CD4-positive, alpha-beta T cell treated with Interleukin-2 at 100 ng/mL for 4 hours (primary cell): ENCODE measurements at regions not wholly inside any gene's neighbourhood (a gene's known extent, or its start where the extent isn't known, plus 50 kb on each side); places are given as distances from the start of the nearest gene placed in this dataset.

ENCODE experiments used
- DNase-seq: peaks from one replicate; pipeline ENCODE4 v3.0.0-alpha.2; 2020; ENCODE audit warnings: low spot score

DNA sequence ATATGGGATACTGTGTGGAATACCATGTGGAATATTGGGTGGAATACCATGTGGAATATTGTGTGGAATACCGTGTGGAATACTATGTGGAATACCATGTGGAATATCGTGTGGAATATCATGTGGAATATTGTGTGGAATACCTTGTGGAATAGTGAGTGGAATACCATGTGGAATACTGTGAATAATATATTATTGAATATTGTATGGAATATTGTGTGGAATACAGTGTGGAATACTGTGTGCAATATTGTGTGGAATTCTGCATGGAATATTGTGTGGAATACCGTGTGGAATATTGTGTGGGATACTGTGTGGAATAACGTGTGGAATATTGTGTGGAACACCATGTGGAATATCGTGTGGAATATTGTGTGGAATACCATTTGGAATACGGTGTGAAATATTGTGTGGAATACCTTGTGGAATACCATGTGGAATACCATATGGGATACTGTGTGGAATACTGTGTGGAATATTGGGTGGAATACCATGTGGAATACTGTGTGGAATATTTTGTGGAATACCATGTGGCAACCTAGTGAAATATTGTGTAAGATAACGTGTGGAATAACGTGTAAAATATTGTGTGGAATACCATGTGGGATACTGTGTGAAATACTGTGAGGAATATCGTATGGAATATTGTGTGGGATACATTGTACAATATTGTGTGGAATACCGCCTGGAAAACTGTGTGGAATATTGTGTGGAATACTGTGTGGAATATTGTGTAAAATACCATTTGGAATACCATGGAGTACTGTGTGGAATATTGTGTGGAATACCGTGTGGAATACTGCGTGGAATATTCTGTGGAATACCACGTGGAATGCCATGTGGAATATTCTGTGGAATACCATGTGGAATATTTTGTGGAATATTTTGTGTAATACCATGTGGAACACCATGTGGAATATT lies 133.9 kb upstream of the CHST15 start:
- DNase-seq = no peak

DNA sequence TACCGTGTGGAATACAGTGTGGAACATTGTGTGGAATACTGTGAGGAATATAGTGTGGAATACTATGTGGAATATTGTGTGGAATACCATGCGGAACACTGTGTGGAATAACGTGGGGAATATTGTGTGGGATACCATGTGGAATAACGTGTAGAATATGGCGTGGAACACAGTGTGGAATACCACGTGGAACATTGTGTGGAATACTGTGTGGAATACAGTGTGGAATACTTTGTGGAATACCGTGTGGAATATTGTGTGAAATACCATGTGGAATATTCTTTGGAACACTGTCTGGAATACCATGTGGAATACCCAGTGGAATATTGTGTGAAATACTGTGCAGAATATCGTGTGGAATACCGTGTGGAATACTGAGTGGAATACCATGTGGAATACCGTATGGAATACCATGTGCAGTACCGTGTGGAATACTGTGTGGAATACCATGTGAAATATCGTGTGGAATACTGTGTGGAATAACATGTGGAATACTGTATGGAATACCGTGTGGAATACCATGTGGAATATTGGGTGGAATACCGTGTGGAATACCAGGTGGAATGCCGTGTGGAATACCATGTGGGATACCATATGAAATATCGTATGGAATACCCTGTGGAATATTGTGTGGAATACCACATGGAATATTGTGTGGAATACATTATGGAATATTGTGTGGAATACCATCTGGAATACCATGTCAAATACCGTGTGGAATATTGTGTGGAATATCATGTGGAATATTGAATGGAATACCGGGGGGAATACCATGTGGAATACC lies 133.1 kb upstream of the CHST15 start:
- no peak for DNase-seq

DNA sequence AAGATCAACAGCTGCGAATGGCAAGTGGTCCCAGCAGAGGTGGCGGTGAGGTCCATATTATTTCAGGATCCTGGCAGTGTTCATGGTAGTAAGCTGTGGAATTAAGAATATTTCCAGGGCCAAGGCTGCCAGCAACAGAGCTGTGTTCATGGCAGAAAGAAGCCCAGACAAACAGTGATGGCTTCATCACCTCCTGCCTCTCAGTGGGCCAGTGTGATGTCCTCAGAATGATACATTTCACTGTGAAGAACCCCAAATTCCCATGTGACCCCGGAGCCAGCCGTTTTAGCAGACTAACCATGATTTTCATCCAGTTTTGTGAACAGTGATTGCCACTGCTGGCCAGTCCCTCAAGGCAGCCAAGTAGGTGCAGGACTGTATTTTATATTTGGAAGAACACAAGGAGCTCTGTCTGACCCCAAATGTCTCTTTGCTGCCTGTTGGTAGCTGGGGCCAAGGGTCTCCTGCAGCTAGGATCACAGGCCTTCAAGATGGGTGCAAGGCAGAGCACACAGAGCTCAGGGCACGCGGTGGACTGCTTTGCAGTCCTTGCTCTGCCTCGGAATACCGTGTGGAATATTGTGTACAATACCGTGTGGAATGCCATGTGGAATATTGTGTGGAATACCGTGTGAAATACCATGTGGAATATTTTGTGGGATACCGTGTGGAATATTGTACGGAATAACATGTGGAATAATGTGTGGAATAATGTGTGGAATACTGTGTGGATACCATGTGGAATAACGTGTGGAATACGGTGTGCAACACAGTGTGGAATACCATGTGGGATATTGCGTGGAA lies 132.3 kb upstream of the CHST15 start:
- no peak for DNase-seq

DNA sequence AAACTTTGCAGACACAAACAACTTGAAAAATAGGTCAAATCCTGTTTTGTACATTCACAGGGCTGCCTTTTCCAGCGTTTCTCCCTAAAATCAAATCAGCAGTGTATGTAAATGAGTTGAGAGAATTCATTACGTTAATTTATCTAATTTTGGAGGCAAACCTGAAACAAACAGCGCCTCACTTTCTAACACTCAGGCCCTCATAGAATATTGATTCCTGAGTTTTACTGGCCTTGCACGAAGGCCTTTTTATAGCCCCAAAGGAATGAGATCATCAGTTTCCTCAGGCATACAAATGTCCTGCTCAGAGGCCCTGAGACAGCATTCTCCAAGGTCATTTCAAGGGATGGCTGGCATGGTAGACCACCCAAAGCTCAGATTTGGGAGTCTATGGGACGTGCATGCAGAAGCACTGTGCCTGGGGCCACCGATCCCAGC lies 131.7 kb upstream of the CHST15 start:
- no peak for DNase-seq

DNA sequence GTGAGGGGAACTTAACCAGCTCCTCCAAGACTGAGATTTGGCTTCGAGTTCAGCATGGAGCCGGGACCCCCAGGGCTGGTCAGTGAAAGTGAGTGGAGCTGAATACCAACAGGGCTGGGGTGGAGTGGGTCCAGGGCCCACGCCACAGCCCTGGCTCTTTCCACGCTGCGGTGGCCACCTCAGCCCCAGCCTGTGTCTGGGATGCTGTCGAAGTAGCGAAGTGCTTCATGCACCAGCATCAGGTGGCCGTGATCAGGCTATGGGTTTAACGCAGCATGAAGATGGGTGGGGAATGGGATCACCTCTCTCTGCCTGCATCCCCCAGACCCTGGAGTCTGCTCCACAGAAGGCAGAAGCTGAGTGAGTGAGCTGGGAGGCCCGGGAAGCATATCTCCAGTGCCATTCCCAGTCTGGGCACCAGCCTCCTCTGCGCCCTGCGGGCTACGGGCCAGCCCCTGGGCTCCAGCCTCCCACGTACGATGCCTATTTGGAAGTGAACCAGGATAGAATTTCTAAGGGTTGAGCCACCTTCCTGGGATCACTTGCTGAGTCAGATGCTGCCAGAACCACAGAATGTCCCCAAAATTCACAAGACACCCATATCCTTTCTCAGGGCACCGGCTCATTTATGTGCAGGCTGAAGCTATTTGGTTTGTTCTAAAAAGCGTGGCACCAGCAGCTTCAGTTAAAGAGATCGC lies 131.1 kb upstream of the CHST15 start:
- DNase-seq = no peak

DNA sequence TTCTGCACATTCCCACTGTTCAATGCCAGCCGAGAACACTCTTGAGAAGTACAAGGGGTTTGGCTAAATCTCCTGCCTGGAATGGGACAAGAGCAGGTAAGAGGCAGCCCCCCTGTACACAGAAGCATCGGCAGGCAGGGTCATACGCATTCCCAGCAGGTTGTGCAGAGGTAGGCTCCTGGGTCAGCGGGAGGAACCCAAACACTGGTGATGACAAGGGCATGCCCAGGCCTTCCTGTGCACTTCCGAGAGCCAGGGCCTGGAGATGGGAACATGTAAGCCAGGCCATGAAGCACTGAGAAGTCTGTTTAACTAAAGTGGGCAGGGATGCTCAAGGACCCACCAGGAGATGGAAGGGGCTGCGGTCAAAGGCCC lies 130.3 kb upstream of the CHST15 start:
- no peak for DNase-seq

DNA sequence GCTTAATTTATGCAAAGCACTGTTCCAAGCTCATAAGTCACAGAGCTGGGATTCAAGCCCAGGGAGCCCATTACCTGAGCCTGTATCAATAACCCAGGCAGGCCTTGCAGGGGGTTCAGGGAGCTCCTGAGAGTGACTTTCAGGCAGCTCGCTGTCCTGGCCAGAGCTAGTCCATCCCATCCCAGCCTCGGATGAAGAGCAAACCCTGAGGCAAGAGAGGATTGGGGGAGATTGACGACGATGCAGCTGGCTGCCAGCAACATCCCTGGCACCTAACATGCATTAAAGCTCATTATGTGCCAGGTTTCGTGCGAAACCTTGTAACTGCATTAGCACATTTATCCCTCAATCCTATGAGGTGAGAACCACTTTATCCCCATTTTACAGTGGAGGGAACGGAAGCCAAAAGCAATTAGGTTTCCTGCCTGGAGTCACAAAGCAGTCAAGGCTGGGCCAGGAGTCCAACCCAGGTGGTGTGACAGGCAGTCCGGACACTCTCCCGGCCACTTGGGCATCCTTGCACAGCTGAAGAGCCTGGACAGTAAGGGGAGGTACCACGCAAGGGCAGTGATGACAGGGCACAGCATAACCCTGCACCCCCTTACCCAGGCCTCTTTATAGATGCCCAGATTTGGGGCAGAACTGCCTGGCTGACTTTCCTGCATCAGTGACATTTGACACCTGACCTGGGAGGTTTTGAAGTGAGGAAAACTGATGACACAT lies 129.8 kb upstream of the CHST15 start:
- DNase-seq = no peak

DNA sequence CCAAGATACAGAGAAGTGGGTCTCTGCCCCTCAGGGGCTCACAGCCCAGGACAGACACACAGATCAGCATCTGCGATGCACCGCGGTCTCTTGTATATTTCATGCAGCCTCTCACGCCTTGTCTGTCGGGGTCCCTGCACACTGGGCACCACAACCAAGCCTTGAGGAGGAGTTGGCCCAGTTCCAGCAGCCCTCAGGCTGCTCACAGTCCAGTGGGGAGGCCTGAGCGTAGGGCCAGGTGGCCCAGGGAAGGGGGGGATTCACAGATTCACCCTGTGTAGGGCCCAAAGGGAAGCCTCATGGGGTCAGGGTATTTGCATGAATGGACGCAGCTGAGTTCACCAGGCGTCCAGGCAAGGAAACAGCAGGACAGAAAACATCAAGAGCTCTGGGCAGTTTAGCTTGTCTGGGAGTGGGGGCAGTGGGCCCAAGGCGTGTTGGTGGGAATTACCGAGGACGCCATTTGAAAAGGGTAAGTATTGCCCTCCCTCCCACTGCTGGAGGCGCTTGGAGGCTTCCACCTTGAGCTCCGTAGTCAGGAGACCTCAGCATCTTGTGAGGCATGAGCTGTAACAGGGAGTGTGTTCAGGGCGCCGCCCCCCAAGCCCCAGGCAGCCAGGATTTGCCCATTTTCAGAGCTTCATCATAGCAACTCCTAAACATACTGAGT lies 129.1 kb upstream of the CHST15 start:
- DNase-seq = no peak

DNA sequence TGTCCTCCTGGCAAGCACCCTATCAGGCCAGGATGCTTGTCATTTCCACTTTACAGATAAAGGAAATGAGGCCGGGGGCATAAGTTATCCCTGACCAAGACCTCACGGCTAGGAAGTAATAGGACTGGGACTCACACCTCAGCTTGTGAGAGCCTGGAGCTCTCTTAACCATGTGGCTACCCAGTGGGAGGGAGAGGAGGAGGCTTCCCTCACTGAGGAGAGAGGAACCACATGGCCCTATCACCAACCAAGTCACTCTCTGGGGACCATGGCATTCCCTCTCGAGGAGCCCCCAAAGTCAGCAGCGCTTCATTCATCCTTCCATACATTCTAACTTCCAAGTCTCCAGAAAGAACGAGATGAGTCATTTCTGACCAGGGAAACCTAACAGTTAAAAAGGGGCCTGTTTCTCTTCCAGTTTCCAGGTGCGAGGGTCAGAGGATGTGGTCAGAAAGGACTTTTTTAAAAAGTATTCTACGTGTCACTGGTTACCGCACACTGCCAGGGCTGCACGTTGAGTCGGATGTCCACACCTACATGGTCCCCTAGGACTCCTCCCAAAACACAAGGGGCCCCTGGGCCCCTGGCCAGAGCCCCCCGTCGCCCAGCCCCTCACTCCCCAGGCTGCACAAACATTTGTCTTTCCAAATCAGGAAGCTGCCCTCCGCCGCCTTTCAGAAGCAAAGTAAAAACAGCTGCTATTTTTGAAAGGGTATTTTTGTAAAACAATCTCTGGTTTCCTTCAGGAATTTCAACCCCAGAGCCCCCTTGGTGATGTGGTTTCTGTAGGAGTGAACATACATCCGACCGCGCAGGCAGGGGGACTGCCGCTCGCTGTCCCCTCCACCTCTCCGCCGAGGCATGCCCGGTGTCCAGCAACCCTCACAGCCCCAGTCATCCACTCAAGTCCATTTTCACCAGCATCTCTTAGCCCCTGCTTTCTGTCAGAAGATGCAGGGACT lies 128.2 kb upstream of the CHST15 start:
- no peak for DNase-seq

DNA sequence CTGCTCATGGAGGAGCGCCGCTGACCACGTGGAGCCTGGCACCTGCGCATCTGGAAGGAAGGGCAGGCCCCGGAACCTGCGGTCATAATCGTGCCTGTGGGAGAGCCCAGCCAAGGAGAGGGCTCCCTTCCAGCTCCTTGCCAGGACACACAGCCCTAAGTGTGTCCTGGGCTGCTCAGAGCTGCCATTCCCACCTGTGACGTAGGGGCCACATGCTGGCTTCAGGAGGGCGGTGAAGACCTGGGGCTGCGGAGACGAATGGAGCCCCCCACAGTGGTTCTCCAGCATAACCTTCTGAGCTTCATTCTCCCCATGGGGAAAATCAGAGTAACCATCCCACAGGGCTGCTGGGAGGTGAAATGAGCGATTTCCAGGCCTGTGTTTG lies 127.6 kb upstream of the CHST15 start:
- no peak for DNase-seq

DNA sequence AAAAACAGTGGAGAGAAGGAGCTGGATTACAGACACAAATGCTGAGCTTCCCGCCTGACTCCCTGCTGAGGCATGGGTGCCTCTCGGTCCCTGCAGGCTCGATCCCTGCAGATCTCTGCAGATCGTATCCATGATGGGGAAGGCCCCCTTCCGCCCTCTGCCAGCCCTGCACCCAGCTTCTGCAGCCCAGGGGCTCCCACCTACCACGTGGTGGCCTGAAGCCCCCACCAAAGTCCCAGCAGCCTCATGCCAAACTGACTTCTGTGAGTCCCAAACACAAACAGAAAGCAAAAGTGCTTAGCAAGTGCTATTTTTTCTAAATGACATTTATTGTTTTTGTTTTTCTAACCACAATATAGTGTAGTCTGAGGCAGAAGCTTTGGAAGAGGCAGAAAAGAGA lies 127.1 kb upstream of the CHST15 start:
- DNase-seq = no peak

DNA sequence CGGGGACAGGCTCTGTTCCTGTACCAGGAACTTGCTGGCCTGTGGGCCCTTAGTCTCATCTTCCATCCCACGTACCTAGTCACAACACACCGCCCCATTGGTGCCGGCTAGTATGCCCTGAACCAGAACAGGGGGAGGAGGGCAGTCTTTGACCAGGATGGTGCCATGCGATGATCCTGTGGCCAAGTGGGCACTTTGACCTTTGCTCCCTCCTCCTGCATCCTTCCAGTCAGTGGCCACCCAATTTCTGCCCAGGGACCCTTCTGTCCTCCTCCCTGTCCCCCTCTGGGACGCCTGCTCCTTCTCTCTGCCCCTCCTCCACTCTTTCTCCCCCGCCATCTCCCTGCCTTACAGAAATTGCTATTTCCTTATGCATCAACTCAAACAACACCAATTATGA lies 126.3 kb upstream of the CHST15 start:
- DNase-seq = no peak

DNA sequence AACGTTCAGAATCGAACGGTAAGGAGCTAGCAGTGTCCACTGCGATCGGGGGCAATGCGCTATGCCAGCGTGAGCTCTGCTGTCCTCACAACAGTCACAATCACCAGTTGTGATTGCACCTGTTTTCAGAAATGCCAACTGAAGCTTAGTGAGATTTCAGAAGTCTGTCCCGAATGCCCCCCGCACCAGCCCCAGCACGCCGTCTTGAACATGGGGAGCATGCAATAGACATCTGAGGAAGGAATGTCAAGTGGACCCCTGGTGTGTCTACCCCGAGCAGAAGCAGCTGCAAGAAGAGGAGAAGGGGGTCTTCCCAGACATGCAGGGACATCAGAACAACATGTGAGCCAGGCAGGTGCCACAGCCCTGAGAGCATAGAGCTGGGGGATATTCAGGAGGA lies 125.7 kb upstream of the CHST15 start:
- DNase-seq = no peak

DNA sequence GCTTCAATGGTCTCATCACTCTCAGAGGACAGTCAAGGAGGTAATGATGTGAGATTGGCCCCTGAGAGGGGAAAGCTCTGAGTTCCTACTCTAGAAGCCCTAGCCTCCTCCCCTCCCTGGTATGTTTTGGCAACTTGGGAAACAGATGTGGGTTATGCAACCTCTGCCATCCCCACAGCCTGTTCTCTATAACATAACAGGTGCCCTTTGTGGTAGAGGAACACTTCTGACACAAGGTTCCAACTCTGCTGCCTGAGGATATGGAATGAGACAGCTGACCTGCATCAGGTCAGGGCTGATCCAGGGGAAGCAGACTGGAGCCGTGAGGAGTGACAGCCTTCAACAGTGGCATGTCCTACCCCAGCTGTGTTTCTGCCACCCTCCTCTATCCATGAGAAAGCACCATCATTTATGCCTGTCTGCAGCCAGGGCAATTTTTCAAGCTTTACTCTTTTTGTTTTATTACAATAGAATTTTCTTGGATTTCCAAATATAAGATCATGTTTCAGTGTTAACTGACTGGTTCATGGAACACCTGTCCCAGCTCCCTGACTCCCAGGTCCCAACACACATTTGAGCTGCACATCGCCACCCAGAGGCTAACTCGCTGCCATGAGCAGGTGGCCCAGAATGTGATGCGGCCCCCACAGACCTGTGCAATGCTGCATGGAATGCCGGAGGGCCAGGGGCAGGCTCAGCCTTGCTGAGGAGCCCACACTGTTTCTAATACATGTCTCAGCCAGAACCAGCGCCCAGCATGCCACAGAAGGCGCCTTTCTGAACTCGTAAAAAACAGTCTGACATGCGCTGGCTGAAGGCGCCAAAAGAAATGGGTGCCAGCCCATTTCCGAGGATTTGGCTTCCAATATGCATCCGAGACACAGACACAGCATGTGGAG lies 124.8 kb upstream of the CHST15 start:
- DNase-seq = no peak

DNA sequence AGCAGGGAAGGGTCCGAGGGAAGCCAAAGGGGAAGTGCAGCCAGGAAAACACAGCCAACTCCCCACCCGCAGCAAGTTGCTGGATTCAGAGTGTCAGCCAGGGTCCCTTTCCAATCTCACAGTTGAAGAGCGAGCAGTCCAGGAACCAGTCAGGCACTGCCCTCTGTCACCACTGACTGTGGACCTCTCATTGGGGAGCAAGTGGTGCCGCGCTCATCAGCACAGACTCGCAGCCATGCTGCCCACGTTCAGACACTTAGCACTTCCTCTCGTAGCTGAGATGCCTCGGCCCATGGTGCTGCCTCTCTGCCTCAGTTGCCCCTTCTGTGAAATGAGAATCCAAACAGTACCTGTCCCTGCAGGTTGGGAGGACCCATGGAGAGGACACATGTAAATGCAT lies 123.6 kb upstream of the CHST15 start:
- no peak for DNase-seq

DNA sequence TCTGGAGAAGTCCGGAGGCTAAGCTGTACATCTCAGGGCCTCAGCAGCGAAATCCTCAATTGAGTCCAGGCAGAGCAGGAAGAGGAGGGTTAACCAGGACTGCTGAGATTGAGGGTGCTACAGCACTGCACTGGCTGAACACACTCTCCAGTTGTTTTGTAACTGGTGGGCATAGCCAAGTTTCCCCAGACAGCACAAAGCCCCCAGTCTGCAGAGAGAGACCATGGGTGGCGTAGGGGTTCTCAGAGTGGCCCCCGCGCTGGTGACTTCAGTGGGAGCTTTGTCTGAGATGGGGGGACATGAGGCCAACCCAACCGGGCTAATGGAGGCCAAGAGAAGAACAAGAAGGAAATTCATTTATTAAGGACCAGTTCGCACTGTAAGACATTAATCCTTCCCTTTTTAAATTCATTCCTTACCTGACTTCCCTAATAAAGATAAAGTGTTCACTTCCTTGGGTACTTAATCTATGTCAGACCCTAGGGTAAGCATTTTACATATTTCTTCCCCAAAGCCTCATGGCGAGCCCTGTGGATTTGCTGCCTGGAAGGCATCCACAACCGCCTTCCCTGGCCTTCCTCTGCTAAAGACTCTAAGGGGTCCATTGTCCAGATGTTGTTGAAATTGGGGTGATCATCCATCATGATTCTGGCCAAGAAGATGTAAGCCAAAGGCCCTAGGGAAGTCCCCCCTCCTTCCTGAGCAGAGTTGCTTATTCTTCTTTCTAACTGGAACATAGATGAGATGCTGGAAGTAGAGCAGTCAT lies 121.4 kb upstream of the CHST15 start:
- no peak for DNase-seq

DNA sequence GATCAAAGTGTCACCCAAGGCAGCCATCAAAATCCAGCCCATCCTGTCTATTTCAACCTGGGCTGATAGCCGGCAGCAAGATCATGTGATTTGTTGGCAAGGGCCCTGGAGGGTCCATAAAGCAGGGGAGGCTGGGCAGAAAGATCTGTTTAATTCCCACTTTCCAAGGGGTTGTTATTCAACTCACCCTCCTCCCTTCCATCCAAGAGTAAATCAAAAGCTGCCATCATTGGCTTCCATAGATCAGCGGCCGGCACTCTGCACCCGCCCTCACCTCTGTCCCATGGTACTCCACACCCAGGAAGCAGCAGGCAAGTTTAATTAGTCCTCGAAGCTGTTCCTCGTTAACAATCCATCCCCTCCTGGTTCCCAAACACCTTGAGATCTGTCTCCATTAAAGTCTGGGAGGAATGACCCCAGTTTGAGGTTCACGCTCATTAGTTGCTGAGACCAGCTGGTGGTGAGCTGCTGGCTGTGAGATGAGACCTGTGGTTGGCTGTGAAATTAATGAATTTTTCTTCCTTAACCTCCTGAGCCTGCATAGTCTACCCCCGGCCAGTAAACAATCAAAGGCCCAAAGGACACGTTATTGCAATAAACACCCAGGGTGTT lies 120.6 kb upstream of the CHST15 start:
- DNase-seq = no peak
